Activated CD4-positive, CD25-positive, alpha-beta regulatory T cell treated with anti-CD3 and anti-CD28 coated beads, Interleukin-2, amount 50 U/mL, for 16 hours (primary cell): ENCODE measurements at regions not wholly inside any gene's neighbourhood (a gene's known extent, or its start where the extent isn't known, plus 50 kb on each side); places are given as distances from the start of the nearest gene placed in this dataset.

Experiments
- DNase-seq: peaks from one replicate; pipeline ENCODE4 v3.0.0-alpha.2; 2020; ENCODE audit warnings: low read depth, low spot score

GRCh38 chr6:11633741-11634509, 96.4 kb downstream of the TMEM170B start:
- DNase-seq: no peak

DNA sequence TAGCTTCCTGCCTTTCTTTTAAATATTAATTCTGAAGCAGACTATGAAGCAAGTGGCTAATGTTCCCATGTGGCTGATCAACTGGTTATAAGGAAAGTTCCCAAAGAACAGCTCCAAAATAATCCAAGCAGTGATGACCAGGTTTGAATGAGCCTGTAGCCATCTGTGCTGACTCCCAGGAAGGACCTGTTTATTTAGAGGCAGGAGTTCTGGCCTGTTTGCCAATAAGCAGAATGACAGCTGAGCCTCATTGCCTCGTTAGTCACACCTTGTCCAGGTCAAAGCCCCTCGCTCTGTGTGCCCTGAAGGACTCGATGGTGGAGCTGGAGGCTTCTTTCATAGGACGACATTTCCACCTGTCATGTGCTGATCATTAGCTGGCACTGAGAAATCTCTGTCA, 97.4 kb downstream of the TMEM170B start:
- no peak for DNase-seq

DNA sequence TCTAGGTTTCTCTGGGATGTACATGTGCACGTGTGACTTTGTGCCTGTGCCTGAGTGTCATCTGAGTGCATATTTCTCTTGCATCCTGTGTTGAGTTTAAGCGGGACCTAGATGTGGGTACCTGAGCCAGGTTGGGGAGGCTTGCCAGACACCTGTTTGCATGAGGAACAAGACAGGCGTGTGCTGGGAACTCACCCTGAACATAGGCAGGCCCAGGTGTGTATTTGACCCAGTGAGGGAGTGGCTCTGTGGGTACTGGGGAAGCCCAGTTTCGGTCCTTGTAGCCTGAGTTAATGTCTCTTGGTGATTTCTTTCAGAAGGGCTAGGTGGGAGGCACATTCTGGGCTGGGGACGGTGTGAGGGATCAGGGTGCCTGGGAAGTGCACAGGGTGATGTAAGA, 98.6 kb downstream of the TMEM170B start:
- DNase-seq: no peak

DNA sequence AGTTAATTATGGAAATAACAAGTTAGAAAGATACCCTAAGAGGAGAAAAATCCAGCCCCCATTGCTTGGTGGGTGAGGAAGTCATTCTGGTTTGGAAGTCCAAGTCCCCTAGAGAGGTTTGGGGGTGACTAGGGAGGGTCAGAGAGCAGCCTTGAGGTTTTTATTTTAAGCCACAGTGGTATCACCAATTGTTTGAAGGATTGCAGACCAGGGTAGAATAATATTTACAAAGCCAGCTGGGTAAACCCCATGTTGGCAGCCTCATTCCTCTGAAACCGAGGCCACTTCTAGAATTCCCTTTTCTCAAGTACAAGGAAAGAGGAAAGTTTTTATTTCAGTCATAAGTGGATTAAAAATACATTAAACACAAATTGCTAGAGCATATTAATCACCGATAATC, 99.7 kb downstream of the TMEM170B start:
- DNase-seq: no peak

DNA sequence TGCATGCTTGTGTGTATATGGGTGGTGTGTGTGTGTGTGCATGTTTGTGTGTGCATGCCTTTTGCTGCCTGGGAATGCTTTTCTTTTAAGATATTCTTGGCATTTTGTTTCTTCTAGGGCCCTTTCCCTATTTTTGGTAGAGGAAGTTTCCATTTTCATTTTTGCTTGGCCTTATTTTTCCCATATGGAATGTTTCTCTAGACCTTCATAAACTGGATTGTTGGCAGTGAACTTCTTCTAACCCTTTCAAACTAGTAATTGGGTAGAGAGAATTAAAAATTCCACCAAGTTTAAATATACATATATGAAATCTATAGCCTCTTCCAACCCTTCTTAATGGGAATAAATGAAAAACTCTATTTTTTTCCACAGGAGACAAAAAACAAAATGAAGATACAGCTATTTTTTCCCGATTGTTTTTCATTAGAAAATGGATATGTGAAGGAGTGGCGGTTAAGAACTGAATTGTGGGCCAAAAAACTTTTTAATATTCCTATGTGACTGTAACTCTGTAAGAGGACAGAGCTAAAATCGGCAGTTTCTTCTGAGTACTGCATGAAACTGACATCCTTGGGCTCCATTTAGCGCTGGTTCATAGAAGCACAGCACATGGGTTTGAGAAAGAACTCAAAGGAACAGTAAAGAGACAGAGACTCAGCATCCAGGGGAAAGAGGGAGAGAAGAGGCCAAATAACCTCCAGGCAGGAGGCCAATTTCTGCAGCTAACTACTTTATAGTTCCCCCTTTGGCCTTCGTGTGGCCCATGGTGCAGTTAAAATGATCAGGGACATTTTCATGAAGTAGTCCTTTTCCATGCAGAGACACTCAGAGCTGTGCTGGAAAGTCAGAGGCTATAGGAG, 102.1 kb downstream of the TMEM170B start:
- DNase-seq: no peak

DNA sequence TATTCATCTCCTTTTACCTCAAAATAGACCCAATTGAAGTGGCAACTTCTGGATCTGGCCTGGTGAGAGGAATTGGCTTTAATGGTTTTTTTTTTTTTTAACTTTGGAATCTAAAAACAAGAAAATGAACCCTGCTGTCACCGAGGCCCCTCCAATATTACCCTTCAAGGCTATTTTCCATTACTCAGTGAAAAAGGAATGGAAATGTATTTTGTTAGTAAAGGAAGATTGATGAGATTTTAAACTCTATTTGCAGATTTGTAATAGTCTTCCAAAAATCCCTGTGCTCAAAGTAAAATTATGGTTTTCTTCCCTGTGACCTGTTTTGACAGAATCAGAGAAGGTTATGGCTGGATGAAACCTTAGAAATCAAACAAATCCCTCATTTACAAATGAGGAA, 102.9 kb downstream of the TMEM170B start:
- DNase-seq: no peak

- DNase-seq: no peak
These were observed 106.5 kb downstream of the TMEM170B start for GRCh38 chr6:11644071-11644470.

DNA sequence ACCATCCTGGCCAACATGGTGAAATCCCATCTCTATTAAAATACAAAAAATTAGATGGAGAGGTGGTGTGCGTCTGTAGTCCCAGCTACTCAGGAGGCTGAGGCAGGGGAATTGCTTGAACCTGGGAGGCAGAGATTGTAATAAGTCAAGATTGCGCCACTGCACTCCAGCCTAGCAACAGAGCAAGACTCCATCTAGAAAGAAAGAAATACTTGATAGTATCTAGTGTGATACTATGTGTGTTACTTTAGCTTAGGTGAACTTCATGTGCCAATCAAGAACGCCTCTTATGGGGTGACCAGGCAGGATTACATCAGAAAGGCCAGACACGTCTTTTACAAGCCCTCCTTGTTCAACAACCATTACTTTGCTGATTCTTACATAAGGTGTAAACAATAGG, 107.1 kb downstream of the TMEM170B start:
- DNase-seq: no peak

DNA sequence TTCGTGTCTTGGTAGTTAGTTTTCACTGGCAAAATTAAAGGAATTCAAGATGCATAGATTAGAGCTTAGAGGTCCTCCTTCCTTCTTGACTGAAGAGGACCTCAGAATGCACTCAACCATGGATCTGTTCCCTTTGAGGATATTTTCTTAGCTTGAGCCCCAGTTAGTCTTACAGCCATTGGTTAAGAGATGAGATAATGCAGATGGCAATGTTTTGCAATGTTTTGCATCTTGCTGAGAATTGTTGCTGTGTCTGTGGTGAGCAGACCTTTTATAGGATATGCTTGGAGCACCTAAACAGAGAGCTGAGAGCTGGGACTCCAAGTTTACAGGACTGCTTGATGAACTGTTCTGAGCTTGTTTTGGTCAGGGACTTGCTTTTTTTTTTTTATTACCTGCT, 107.5 kb downstream of the TMEM170B start:
- no peak for DNase-seq

DNA sequence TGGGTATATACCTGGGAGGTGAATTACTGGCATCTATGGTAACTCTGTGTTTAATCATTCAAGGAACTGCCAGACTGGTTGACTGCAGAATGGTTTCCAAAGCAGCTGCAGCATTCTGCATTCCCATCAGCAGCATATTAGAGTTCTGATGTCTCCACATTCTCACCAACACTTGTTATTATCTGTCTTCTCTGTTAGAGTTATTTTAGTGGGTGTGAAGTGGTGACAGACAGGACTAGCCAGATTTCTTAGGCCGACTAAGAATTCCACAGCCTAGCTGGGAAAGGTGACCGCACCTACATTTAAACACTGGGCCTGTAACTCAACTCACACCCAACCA, 110.9 kb downstream of the TMEM170B start:
- no peak for DNase-seq

DNA sequence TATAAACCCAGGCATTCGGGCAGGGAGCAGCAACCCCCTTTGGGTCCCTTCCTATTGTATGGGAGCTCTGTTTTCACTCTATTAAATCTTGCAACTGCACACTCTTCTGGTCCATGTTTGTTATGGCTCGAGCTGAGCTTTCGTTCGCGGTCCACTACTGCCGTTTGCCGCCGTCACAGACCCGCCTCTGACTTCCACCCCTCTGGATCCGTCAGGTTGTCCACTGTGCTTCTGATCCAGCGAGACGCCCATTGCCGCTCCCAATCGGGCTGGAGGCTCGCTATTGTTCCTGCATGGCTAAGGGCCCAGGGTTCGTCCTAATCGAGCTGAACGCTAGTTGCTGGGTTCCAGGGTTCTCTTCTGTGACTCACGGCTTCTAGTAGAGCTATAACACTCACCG, 111.3 kb downstream of the TMEM170B start:
- no peak for DNase-seq

DNA sequence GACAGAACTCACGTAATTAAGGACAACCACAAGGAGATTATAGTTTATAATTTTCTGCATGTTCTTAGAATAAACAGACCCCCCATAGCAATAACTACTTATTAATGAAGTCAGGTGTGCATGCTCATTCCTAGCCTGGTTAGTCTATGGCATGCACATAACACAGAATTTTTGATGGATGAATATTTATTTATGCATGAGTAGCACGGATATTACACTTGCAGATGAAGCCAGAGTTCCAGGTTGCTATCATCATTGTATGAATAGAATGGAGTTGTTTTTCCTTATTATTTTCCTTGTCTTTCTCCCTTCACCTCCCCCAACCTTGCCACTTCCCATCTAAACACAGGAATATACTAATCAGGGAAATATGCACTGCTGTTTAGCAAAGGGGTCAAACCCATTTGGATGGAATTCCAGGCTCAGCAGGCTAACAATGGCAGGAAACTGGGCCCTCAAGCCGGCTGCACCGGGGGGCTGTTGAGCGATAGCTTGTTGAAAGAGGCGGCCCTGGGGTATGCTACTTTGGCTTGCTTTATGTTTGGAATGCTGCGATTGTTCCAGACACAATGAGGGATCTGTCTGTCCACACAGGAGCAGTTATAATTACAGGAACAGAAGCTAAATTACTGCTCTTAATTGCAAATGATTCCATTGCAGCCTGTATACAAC, 112.6 kb downstream of the TMEM170B start:
- DNase-seq: no peak

DNA sequence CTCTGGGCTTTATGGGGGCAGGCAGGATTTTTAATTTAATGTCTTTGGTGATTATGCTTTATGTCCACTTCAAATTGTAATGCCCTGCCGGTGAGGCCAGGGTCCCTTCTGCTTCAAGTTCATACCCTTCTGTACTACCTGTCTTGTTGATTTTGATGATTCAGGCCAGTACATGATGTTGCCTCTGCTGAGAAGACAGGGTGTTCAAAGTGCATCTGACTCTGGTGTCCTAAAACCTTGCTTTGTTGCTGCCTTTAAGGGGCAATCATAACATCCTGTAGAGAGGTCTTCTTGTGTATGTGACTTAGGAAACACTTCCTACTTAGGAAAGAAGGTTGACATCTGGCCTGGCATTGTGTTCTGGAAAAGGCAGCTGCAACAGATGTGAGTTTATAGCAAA, 113.2 kb downstream of the TMEM170B start:
- DNase-seq: no peak

DNA sequence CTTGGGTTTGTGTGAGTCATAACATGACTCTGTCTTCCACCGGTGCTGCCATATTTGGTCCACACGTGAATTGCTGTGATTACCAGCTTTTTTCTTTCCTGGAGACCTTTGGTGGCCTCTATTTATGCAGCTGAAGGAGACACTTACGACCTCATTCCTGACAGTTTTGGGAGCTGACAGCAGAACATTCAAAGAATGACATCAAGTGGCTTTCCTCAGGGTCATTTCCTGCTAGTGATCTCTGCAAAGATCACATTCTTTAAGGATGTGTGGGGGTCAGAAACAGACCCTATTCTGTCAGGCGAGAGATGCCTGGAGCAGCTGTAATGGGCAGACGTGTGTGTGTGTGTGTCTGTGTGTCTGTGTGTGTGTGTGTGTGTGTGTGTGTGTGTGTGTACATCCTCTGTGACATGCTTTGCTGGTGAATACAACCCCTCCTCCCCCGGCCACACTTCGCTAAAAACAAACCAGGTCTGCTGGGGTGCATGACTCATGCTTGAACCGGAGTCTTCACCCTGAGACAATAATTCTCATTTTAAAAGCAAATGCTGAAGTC, 115.6 kb downstream of the TMEM170B start:
- DNase-seq: peak; percentile 4

DNA sequence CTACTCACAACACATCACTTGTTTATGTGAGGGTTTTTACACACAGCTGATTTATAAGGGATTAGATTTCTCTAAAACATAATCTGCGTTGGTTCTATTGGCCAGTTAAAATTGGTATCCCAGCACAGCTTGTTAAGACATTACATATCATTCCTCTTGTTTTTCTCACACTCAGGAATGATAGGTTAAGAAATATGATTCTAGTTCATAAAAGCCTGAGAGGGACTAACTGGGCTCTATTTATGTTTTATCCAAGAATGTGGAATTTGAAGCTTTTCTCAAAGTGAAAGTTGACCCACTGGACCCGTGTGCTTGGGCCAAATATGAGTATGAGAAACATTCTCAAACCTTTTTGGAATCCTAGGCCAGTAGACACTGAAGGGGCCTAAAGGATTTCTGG, 117.3 kb downstream of the TMEM170B start:
- no peak for DNase-seq

DNA sequence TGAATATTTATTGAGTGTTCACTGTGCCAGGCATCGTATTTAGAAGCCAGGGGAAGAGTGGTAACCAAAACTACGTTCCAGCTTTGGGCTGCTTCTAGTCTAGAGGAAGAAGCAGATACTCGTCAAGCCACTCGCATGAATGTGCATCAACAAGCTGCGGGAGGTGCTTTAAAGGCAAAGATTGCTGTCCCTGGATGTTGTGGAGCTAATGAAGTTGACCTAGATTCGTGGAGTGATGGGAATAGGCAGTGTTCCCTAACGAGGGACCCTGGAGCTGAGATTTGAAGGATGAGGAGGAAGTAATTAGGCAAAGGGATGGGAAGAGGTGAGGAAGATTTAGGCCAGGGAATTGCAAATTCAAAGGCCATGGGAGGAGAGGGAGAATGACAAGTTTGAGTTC, 118.9 kb downstream of the TMEM170B start:
- no peak for DNase-seq

GRCh38 chr6:11659757-11660156, 118.8 kb downstream of the ADTRP start:
- no peak for DNase-seq

GRCh38 chr6:11662323-11662722, 116.3 kb downstream of the ADTRP start:
- DNase-seq: no peak

- no peak for DNase-seq
These were observed 115.1 kb downstream of the ADTRP start for GRCh38 chr6:11663519-11663918.
